ENCODE measurements at regions not wholly inside any gene's neighbourhood (a gene's known extent, or its start where the extent isn't known, plus 50 kb on each side); places are given as distances from the start of the nearest gene placed in this dataset.

DNA sequence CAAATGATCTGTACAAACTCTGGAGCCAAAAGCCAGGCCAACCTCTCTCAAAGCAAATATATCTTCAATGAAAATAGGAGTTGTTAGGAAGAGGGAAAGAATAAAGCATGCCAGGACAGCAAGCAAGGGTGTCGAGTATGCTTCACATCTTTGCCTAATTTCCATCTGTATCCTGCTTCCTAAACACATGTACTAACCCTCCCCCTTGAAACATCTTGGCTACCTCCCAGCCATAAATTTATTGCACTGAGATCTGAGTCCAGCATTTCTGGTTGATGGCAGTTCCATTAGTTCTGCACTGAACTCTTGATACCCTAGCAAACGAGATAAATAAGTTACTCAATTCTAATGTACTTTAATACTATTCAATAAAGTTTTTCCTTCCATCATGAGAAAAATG is 430.5 kb upstream of the TRAM1L1 start:
- TF ChIP-seq, protein P1, sequence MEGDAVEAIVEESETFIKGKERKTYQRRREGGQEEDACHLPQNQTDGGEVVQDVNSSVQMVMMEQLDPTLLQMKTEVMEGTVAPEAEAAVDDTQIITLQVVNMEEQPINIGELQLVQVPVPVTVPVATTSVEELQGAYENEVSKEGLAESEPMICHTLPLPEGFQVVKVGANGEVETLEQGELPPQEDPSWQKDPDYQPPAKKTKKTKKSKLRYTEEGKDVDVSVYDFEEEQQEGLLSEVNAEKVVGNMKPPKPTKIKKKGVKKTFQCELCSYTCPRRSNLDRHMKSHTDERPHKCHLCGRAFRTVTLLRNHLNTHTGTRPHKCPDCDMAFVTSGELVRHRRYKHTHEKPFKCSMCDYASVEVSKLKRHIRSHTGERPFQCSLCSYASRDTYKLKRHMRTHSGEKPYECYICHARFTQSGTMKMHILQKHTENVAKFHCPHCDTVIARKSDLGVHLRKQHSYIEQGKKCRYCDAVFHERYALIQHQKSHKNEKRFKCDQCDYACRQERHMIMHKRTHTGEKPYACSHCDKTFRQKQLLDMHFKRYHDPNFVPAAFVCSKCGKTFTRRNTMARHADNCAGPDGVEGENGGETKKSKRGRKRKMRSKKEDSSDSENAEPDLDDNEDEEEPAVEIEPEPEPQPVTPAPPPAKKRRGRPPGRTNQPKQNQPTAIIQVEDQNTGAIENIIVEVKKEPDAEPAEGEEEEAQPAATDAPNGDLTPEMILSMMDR (IDR thresholded peaks at IDR 0.05): no peak
- TF ChIP-seq POLR2A (IDR thresholded peaks at IDR 0.05): no peak
